GM21723 (cell line): ENCODE measurements at regions not wholly inside any gene's neighbourhood (a gene's known extent, or its start where the extent isn't known, plus 50 kb on each side); places are given as distances from the start of the nearest gene placed in this dataset.

Source experiments
- ATAC-seq: cut with Tn5 transposase; IDR thresholded peaks from one replicate; pipeline ENCODE4 v1.9.1; 2021; ENCODE audit warnings: mild to moderate bottlenecking, moderate library complexity; ENCODE audit not compliant: unreplicated experiment

DNA sequence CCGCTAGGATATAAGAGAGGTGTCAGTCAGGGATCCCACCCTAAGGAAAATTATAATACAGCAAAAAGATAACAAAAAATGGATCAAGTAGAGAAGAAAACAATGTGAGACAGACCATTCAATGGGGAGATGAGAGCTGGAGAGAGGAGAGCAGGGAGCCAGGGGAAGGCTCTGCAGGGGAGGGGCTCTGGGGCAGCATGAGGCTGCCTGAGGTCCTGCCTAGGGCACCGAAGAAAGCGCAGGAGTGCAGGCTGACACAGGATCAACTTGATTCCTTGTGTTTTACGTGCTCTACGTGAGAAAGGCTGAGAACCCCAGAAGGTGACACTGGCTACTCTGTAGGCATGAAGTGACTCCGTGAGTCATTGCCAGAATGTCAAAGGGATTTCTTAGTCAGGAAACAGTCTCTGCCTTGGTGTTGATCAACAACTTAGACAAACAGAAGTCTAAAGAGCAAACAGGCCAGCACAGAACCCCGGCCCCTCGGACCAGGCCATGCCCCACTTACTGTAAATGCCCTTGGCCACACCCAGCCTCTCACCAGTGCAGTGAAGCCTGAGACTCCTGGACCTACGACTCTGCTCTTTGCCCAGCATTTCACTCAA is 290.1 kb upstream of the PRDM1 start:
- no peak for ATAC-seq

DNA sequence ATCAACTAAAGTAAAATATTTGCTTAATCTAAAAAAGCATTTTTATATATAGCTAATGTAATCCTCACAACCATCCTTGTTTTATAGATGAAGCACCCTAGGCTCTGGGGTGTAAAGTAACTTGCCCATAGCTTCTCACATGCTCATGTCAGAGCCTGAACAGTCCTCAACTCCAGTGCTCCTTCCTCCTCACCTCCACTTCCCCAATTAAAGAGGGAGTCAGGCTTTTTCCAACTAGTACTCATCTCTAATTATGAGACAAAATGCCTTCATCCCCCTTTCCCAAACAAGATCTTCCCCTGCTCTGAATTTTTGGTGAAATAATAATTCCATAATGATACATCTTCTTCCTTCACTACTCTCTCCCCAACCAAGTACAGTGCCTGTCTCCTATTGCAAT is 290.8 kb upstream of the PRDM1 start:
- ATAC-seq: no peak

DNA sequence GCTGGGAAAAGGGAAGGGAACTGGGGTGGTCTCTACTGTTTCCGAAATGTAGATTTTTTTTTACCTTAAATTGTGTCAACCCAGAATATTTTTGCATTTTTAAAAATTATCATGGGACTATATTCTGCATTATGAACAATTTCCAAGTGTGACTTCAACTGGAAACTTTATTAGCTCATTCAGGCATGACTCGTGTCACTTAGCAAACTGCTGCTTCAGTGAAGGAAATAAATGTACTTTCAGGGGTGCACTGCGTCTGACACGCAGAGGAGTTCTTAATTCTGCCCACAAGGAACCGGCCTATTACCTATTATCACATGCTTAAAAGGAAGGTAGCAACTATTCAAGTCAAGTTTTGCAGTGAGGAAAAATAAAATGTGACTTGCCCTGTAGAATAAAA is 291.3 kb upstream of the PRDM1 start:
- ATAC-seq: no peak

DNA sequence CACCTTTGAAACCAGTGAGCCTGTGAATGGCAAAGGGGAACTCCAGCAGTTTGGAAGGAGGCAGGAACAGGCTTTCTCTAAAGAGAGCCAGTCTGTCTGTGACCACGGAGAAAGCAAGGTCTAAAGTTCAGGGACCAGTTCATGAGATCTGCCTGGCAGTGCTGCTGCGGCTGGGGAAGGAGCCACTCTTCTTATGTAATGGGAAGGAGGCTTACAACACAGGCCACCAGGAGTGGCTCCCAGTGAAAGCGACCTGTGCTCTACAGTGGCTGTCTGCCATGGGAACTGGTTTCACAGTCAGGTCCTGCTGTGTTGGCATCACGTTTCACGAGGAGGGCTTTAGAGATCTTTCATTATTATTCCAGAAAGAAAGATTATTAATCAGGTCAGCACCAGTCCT is 291.9 kb upstream of the PRDM1 start:
- ATAC-seq: no peak

DNA sequence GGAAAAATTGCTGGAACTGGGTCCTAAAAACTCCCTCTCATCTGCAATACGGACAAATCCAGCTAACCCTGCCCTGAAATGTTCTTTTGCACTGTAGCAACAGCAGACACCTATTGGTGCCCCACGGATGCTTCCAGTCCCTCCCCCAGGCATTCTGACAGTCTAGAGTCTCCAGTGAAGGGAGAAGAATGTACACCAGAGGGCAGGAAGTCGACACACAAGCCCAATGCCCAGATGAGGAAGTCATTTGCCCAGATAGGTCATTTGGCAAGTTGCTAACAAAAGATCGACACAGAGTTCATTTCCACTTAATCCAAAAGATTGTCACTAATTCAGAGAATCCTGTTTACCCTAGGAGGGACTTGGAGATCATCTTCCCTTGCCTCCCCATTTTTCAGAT is 293.0 kb upstream of the PRDM1 start:
- no peak for ATAC-seq

DNA sequence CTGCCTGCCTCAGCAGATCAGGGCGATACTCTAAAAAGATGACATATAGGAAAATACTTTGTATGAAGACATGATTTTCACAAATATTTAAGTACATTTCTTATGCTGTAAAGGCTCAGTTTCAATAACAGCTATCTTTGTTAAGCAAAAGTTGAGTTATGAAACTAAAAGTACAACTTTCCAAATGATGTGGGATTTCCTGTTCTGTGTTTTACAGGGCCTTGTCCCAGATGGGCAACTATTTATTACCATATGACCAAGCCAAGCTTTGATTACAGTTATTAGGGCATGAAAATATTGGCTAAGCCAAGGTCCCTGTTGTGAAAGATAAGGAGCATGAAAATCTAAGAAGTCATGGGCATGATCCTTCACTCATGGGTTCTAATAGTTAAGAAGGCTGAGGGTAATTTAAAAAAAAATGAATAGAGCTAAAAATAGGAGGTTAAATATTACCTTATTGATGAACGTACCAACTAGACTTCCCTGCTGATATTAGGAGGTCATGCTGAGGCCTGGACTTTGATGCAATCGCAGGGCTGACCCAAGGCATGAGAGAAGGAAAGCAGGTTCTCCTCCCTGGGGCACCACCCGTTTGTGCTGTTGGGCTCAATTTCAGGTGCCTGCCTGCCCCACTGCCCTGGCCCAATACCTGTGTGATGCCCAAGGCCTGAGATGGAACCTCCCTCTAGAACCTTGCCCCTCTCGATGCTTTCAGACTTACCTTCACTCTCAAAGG is 294.4 kb upstream of the PRDM1 start:
- peak; percentile 59 for ATAC-seq

DNA sequence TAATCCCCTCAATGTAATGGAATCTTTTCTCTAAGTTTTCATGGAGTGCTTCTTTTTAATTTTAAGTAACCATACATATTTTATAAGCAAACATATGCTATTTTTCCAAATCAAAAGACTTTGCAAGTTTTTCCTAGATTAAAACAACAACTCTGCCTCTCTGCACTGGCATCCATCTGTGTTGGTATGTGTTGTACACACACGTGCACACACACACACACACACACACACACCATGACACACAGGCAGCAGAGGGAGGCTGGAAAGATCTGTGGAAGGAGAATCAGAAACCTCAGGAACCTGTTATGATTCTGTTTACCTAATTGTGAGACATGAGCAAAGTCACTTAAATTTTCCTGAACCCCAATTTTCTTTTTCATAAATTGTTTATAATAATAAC is 295.0 kb upstream of the PRDM1 start:
- peak; percentile 10 for ATAC-seq

DNA sequence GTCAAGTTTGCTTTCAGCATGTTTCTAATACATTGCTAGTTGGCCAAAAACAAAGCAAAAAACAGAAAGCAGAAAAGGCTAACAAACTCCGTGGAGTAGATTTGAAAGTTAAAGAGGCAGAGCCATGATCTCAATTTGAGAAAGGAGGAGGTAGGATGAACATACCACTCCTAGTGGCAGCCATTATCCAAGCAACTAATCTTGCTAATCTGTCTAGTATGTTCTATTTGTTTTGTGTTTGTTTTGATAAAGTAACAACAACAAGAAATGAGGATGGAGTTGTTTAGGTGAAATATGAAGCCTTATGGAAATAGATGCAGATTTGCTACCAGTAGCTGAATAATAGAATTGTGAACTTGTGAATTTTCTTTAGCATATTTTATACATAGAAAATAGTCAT is 295.5 kb upstream of the PRDM1 start:
- ATAC-seq: no peak

DNA sequence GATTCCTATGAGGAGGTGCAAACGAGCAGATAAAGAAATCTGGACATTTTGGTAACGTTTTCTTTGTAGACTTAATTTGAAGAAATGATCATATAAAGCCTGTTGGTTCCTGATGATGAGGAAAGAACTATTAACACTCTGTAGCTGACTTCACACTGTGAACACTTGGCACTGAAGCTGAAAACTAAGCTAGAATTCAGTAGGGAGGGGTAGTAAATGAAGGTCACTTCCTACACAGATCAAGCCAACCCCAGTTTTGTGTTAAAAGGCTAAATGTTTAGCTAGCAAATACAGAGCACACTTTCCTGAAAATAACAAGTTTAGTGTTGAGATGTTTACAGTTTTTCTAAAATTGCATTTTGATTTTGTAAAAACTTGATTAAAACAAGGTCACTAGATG is 296.2 kb upstream of the PRDM1 start:
- ATAC-seq: no peak

DNA sequence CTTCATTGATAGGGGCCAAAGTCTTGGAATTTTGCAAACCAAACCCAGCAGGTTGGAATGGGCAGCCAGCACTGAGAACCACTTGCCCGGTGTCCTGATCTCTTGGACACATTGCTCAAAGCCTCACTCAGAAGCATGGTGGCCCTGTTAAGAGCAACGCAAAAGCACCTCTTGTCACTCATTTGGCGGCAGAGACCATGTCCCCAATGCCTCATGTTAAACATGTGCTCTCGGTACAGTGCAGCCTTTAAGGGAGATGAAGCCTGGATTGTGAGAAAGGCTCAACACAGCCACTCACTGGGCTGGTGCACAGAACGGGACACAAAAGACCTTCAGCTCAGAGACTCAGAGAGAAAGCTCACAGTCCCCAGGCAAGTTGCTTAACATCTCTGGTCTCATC is 298.4 kb upstream of the PRDM1 start:
- no peak for ATAC-seq

DNA sequence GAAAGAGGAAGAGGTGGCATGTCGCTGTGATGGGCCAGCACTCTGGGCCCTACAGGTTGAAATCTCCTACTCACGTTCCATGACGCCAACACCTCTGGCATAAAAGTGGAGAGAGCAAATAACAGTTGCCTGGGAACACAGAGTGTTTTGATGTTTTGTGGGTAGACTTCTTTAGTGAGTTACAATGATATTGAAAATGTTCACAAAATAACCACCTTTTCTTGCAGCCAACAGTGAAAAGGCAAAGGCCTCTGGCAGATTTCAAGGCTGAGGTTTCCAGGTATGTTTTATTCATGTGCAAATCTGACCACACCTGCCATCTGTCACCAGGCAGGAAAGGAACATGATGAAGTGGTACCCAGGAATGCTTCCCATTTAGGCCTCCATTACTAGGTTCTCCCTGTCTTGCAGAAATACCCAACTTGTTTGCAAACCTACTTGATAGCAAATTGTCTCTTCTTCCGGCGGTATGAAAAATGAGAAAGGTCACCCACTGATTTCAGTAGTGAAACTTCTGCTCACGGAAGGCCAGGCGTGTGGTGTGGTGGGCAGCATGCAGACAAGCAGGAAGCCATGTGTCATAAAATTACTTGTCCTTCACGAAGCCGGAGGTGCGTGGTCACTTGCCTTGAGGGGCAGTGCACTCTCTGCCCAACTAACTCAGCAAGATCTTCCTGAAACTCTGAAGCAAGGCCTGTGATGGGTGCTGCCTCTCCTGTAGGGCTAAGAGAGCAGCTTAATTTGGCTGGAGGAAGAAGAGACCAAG is 299.1 kb upstream of the PRDM1 start:
- ATAC-seq: peak; percentile 58

DNA sequence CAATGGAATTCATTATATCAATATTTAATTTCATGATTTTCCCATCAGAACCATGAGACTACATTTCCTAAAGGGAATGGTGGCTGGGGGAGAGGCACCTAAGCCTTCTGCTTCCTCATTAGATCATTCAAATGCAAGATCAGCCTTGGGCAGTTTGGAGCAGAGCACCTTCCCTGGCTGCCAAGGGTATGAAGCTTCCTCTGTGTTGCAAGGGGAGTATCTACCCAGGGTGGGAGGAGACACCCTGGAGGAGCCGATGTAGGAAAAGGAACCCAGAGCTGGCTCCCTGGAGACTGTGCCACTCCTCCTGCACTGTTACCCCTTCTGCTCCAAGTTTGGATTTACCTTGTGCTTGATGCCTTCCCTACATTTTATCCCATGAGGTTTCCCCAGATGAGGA is 299.7 kb upstream of the PRDM1 start:
- no peak for ATAC-seq

DNA sequence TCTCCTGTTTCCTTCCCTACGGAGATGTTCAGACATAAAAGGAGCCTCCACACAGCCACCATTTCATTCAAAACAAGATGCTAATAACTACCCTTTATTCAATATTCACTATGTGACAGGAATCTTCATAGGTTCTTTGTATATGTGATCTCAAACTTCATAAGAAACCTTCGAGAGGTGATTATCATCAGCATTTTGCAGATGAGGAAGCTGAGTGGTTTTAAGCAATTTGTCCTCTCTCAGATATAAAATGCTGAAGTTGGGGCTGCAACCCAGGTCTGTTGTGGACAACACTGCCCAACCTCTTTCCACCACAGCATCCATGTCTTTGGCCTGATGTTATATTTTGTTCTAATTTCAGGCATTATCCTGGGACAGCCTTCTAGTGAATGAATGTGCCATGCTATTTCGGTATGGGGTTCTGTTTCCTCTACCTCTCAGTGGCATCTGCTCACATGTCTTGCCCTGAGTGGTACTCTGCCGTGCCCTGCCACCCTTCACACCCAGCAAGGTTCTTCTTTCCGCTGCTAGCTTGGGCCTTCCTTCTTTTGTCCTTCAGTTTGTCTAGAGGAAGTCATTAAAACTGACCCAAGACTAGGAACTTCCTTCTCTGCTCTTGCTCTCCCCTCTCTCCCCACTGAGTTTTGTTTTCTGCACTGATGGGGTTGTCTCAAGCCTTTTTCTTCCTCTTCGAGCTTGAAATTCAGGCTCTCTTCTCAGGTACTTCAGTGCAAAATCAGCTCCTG is 300.9 kb upstream of the PRDM1 start:
- ATAC-seq: no peak

DNA sequence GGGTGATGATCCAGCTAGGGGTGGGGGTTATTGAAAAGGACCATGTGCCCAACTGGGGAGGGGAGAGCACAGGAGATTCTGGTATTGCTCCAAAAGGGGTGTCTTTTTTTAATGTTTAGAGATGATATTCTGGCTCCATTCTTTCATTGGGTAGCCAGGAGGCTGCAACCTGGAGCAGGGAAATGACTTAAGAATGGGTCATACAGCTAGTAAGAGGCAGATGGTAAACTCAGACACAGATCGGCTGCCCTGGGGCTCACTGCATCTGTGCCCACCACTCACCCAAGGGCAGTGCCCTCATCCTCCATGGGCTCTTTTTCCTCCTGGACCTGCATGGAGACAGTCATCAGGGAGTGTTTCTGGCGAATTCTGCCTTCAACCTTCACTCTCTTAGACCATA is 302.0 kb upstream of the PRDM1 start:
- ATAC-seq: no peak

DNA sequence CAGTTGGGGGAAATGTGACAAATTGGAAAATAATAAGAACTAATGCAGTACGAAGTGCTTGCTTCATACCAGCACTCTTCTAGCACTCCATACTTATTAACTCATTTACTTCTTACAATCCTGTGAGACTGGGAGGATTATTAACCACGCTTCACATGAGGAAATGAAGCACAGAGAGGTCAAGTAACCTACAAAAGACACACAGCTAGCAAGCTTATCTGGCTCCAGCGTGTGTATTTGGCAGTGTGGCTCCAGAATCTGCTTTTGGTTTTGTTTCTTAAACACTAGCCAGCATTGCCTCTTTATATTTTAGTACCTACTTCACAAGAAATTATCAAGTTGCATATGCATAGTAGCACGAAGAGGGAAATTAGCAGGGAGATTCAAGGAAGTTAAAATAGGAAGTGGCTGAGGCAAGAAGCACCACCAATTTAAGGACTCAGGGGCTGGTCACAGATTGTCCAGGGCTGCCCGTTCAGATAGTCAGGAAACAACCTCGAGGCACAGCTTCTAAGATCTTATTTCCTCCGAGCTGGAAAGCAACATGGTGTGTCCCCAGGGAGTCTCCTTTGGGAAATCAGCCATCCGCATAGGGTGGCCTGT is 302.7 kb upstream of the PRDM1 start:
- ATAC-seq: no peak

DNA sequence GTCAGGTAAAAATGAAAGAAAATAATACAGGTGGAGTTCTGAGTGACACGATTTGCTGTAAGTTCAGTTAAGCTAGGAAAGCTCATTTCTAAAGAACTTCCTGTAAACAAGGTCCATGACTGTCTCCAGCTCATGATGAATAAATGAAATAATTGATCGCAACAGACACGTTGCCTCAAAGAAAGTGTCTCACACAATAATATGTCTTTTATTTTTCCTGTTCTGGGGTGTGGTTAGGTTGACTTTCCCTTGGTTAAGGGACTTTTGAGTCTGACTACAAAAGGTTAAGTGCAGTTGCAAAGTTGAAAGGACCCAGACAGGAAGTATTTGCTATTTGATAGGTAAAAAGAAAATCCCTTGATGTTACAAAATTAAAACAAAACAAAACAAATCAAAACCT is 304.2 kb upstream of the PRDM1 start:
- no peak for ATAC-seq

DNA sequence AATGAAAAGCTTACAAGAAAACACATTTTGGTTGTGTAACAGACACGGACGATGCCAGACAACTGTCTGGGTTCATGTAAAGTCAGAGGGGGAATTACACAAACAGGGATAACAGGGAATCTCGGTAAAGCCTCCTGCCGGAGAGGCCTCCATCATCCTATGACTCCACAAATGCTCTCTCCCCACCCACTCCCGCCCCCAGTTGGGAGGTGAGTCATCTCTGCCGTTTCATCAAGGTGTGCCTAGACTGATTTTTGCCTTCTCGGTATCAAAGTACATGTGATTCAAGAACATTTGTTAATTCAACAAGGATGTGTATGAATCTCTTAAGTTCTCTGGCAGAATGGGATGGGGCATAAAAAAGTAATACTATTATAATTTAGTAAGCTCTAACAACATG is 304.9 kb upstream of the PRDM1 start:
- no peak for ATAC-seq

DNA sequence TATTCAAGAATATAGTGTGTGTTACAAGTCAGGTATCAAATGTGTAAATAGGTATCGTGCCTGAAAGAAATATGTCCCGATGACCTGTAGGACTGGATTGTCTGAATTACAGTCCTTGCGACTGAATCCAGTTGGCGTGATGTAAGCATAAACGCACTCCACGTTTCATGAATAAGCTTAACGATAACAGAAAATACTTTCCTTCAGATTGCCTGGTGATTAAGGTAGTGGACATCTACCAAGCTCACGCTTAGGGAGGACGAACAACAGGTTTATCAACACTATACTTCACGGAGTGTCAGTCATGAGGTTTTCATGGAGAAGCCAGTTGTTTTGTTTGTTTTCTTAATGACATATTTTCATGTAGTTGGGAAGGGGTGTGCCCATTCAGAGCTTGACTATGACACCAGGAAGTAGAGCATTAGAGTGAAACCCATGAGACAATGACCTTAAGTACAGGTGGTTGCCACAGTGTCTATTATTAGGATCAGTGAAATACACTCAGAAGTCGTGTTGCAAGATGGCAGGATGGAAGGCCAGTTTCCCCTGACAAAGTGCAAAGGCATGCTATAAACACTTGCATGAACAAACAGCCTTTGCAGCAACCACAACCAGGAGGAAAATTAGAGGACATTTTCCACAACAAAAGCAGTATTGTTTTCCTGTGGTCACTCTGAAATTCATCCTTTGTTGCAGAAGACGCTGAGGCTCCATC is 305.8 kb upstream of the PRDM1 start:
- no peak for ATAC-seq

DNA sequence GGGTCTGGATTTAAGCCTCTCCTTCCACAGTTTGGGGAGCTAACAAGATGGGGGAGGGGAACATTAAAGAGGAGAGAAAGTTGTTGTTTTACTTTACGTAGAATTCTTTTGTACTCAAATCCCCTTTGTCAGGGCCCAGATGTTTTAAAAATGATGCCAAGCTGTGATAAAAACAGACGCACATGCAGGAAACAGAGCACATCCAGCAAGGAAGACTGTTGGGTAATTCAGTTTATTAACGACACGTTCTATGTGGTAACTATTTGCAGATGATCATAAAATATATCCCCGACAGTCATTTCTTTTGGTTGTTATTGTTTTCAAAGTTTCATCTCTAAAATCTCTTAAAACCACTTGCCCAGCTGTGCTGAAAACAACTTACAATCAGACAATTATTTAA is 307.0 kb upstream of the PRDM1 start:
- no peak for ATAC-seq

DNA sequence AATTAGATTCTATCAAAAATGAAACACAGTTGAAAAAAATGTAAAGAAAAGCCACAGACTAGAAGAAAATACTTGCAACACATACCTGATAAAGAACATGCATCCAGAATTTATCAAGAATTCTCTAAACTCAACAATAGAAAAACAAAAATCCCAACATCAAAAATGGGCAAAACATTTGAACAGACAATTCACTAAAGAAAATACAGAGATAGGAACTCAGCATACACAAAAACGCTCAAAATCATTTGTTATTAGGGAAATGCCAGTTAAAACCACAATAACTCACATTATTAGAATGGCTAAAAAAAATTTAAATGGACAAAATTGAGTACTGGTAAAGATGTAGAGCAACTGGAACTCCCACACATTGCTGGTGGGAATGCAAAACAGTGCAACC is 311.0 kb upstream of the PRDM1 start:
- no peak for ATAC-seq

DNA sequence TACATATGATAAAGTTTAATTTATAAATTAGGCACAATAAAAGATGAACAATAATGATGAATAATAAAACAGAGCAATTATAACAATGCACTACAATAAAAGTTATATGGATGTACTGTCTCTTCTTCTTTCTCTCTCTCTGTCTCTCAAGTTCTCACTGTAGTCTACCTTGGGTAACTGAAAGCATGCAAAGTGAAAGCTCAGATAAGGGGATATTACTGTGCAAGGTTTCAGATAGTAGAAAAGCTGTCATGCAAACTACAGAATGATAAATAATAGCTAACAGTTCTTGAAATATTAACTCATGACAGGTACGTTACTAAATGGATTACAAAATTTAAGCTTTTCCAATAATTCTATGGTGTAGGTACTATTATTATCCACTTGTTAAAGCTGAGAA is 311.9 kb upstream of the PRDM1 start:
- ATAC-seq: no peak
